UCSD-AML1 (cell line): ENCODE measurements at regions not wholly inside any gene's neighbourhood (a gene's known extent, or its start where the extent isn't known, plus 50 kb on each side); places are given as distances from the start of the nearest gene placed in this dataset.

Source experiments
- DNase-seq: peaks from one replicate; lab custom pipeline; 2025; ENCODE audit not compliant: unreplicated experiment; lab: John Stamatoyannopoulos, UW

DNA sequence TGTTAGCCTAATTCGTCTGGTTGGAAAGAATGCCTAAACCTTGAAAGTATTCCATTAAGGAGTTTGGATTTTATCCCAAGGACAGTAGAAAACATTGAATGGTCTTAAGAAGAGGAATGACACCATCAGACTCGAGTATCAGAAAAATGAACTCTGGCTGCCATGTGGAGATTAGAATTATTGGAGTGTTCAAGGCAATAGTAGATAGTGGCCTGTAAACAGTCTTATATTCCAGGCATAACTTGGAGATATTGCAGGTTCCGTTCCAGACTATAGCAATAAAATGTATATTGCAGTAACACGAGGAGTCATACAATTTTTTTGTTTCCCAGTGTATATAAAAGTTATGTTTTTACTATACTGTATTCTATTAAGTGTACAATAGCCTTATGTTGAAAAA is 130.9 kb downstream of the GDAP2 start:
- DNase-seq, result no peak

DNA sequence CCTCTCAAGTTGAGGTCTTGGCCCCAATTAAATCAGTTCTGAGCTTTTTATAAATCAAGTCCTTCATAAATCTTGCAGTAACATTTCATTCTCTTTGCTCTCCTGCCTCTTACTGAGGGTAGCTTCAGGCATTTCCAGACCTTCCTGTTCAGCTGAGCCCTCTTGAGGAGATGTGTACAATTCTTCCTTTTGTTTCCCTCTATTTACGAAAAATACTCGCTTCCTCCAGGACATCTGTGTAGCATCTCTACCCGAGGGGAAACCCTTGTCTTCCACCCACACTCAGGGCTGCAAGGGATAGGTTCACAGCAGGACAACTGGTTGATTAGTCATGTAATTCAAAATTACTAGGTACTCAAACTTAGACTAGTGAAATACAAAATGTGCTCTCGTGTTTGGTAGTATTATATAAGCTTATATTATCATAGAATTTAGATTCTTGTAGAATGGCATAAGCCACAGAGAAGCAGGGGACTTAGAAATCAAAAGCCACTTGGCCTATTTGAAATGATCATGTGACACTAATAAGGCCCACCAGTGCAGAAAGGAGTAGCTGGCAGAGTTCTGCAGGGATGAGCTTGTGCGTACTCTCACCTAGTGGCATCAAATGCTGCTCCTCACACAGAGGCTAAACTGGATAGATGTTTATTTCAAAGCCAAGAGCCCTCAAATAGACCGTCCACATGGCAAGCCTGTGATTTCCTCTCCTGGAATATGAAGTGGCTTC is 126.7 kb downstream of the GDAP2 start:
- DNase-seq, result no peak

GRCh38 chr1:117803318-117803717 is 126.1 kb downstream of the GDAP2 start:
- DNase-seq, result no peak

DNA sequence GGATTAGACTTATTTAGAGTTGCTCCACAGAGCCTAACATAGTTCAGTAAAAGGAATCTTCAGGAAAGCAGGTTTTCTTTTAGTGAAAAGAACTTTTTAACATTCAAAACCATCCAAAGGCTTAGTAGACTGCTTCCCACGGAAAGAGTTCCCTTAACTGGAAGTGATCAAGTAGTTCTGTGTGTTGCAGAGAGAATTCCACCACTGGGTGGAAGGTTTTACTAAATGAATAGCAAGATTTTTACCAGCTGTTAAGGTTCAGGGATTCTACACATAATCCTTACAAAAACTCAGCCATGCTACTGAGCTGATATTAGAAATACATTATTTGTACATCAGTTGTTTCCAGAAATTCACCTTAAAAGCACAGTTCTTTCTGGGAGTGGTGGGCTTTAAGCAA is 119.7 kb downstream of the GDAP2 start:
- no peak for DNase-seq

- DNase-seq, result no peak
These were observed 118.9 kb downstream of the GDAP2 start for GRCh38 chr1:117810553-117810952.

DNA sequence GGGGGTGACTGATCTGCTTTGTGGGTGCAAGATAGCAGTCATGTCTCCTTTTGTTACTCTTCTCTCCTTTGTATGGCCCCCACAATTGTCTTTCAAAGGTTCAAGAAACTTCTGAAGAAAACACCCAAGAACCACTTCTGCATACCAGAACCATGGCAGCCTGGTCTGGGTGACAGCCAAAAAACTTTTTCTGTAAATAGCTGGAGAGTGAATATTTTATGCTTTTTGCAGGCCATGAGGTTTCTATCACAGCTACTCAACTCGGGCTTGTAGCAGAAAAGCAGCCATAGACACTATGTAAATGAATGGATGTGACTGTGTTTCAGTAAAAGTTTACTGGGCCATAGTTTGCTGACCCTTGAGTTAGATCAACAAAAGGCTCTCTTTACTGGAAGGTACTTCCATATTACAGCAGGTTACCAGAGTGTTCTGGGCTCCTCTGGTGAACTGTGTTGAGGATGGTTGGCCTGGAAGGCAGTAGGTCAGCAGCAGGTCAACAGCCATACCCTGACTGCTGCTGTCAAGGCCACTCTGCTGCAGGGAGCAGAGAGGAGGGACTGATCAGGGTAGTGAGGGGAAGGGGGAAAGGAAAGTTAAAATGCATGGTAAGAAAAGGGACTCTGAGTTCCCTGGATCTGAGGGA is 116.4 kb downstream of the GDAP2 start:
- no peak for DNase-seq
